GM12878 (cell line): ENCODE measurements at regions not wholly inside any gene's neighbourhood (a gene's known extent, or its start where the extent isn't known, plus 50 kb on each side); places are given as distances from the start of the nearest gene placed in this dataset.

Experiments used
- ATAC-seq: fragments of 200-7000 bp; cut with Tn5 transposase; 3 replicates; pipeline ENCODE4 v1.9.1; 2020; ENCODE audit warnings: mild to moderate bottlenecking, moderate library complexity
- BruUV-seq: library from RNA; stranded (reverse); fragments of 400-500 nt; replicated peaks from 2 replicates; lab custom pipeline; 2021; lab: Mats Ljungman, UMichigan
- CTCF ChIA-PET: fragments of 300-600 bp; sonication (Branson Sonifier 250); formaldehyde crosslinking; extraction: SDS; loops from one replicate; lab custom pipeline; 2021; ENCODE audit warnings: inconsistent platforms; lab: Yijun Ruan, JAX
- POLR2A ChIA-PET: fragments of 350-600 bp; formaldehyde crosslinking; extraction: SDS; loops from one replicate; lab custom pipeline; 2021; ENCODE audit warnings: inconsistent platforms; lab: Charles Lee
- RAD21 ChIA-PET: fragments of 300-600 bp; sonication (Branson Sonifier 250); formaldehyde crosslinking; loops from one replicate; lab custom pipeline; 2023; ENCODE audit warnings: antibody characterized with exemption; ENCODE audit not compliant: unreplicated experiment; lab: Charles Lee
- SMC1A ChIA-PET: fragments of 300-600 bp; sonication (Branson Sonifier 250); formaldehyde crosslinking; loops from one replicate; lab custom pipeline; 2023; ENCODE audit not compliant: unreplicated experiment, uncharacterized antibody; lab: Charles Lee
- DNase-seq: peaks from one replicate; pipeline ENCODE4 v3.0.0-alpha.2; 2011; ENCODE audit warnings: low read depth, low spot score
- FAIRE-seq: peaks from 3 replicates; lab custom pipeline; 2011; peaks lifted over from hg19 to GRCh38; lab: Jason Lieb, UNC
- H2AFZ ChIP-seq: 2 replicates; pipeline ENCODE4 v1.6.0; 2011; ENCODE audit warnings: low read depth, low read length, control low read depth; ENCODE audit not compliant: control insufficient read depth
- H3K27ac ChIP-seq: 2 replicates; pipeline ENCODE4 v1.5.1; 2011; ENCODE audit warnings: control low read depth; ENCODE audit not compliant: control insufficient read depth, insufficient read depth
- H3K27me3 ChIP-seq, 2 experiments: replicated peaks in 1 of 2; 2 replicates each; pipeline versions ENCODE4 v1.6.0 to v1.6.1; 2011; ENCODE audit warnings: low read length in 1 of 2; ENCODE audit not compliant: control insufficient read depth in 2 of 2, insufficient read depth in 2 of 2
- H3K36me3 ChIP-seq, 2 experiments: 2 replicates each; pipeline ENCODE4 v1.5.1; 2011; ENCODE audit warnings: low read length in 1 of 2; ENCODE audit not compliant: control insufficient read depth in 2 of 2, insufficient read depth in 2 of 2
- H3K4me1 ChIP-seq: 2 replicates; pipeline ENCODE4 v1.6.1; 2011; ENCODE audit warnings: mild to moderate bottlenecking, low read length, moderate library complexity, mixed read lengths; ENCODE audit not compliant: control insufficient read depth, insufficient read depth
- H3K4me2 ChIP-seq: 2 replicates; pipeline ENCODE4 v1.6.0; 2011; ENCODE audit warnings: control low read depth; ENCODE audit not compliant: control insufficient read depth, insufficient read depth
- H3K4me3 ChIP-seq: fragments of 200-600 bp; sonication (generic); 2 replicates; pipeline ENCODE4 v1.5.1; 2016
- H3K79me2 ChIP-seq: 2 replicates; pipeline ENCODE4 v1.6.0; 2011; ENCODE audit warnings: low read length; ENCODE audit not compliant: control insufficient read depth, insufficient read depth
- H3K9ac ChIP-seq: 2 replicates; pipeline ENCODE4 v1.8.0; 2011; ENCODE audit warnings: low read length, control low read depth, mixed read lengths; ENCODE audit not compliant: control insufficient read depth, insufficient read depth
- H3K9me3 ChIP-seq: replicated peaks from 3 replicates; pipeline ENCODE4 v1.5.1; 2011; ENCODE audit warnings: mild to moderate bottlenecking, low read length; ENCODE audit not compliant: control insufficient read depth, insufficient read depth
- H4K20me1 ChIP-seq: 2 replicates; pipeline ENCODE4 v1.6.0; 2011; ENCODE audit not compliant: control insufficient read depth, insufficient read depth
- ATF7 ChIP-seq: fragments of 450-650 bp; IDR thresholded peaks from 2 replicates; pipeline ENCODE4 v1.6.1; 2016; ENCODE audit warnings: low read depth, mild to moderate bottlenecking
- RAD51 ChIP-seq: fragments of 450-650 bp; IDR thresholded peaks from 2 replicates; pipeline ENCODE4 v1.6.1; 2016; ENCODE audit warnings: moderate library complexity, mild to moderate bottlenecking, inconsistent platforms
- WGBS: methylation state at CpG from one replicate; pipeline ENCODE4 v1.1.6; 2016; ENCODE audit warnings: low lambda C conversion rate; ENCODE audit not compliant: insufficient replicate concordance, insufficient coverage; ENCODE audit errors: missing lambda C conversion rate; 5-methylcytosine and 5-hydroxymethylcytosine counted together
- in situ Hi-C: fragments of 300-500 bp; cut with MboI; formaldehyde crosslinking; loops from 9 replicates; pipeline ENCODE4 v1.14.3; 2018; ENCODE audit warnings: mixed read lengths
- intact Hi-C: fragments of 100-400 bp; cut with micrococcal nuclease; formaldehyde crosslinking; loops from one replicate; pipeline ENCODE4 v1.14.2; 2022; ENCODE audit not compliant: unreplicated experiment
- TF ChIP-seq, protein P1 (sequence below): IDR thresholded peaks from 2 replicates; pipeline ENCODE4 v1.6.1; 2012; ENCODE audit warnings: low read depth, low read length, improper control_type of control experiment
- TF ChIP-seq, protein P2 (sequence below): fragments of 450-650 bp; IDR thresholded peaks from 2 replicates; pipeline ENCODE4 v1.6.1; 2017; ENCODE audit warnings: mild to moderate bottlenecking, low read depth, inconsistent platforms; ENCODE audit not compliant: poor library complexity, severe bottlenecking
- TF ChIP-seq, protein P3 (sequence below): fragments of 450-650 bp; formaldehyde crosslinking; IDR thresholded peaks from 2 replicates; pipeline ENCODE4 v1.4.0; 2020; ENCODE audit warnings: mild to moderate bottlenecking, moderate library complexity
- TF ChIP-seq, protein P4 (sequence below): fragments of 150-350 bp; IDR thresholded peaks from 2 replicates; pipeline ENCODE4 v1.6.1; 2014; ENCODE audit warnings: mild to moderate bottlenecking, low read depth, low read length
- TF ChIP-seq, protein P5 (sequence below): IDR thresholded peaks from 2 replicates; pipeline ENCODE4 v1.6.1; 2011; ENCODE audit warnings: borderline replicate concordance, low read depth, mild to moderate bottlenecking, moderate library complexity, low read length; ENCODE audit not compliant: insufficient read depth, poor library complexity, severe bottlenecking
- TF ChIP-seq, protein P6 (sequence below): fragments of 450-650 bp; IDR thresholded peaks from 2 replicates; pipeline ENCODE4 v1.6.1; 2017; ENCODE audit warnings: borderline replicate concordance

DNA sequence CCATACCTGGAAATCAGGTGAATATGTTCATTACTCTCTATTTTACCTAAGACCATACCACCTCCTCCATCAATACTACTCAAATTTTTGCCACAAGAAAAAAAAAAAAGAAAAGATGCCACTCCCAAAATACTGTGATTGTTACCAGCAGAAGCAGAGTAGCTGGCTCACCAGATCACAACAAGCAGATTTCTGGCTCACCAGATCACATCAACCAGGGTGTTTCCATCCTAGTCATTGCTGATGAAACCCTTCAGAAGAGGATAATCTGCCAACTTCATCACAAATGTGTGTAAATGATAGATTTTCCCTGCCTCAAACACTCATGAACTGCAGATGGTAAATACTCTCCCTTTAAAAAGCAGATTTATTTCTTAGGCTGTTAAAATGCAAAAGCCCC, 109.7 kb upstream of the NAMPT start (continued):
- TF ChIP-seq, protein P1, sequence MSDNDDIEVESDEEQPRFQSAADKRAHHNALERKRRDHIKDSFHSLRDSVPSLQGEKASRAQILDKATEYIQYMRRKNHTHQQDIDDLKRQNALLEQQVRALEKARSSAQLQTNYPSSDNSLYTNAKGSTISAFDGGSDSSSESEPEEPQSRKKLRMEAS, result no peak
- TF ChIP-seq, protein P2, sequence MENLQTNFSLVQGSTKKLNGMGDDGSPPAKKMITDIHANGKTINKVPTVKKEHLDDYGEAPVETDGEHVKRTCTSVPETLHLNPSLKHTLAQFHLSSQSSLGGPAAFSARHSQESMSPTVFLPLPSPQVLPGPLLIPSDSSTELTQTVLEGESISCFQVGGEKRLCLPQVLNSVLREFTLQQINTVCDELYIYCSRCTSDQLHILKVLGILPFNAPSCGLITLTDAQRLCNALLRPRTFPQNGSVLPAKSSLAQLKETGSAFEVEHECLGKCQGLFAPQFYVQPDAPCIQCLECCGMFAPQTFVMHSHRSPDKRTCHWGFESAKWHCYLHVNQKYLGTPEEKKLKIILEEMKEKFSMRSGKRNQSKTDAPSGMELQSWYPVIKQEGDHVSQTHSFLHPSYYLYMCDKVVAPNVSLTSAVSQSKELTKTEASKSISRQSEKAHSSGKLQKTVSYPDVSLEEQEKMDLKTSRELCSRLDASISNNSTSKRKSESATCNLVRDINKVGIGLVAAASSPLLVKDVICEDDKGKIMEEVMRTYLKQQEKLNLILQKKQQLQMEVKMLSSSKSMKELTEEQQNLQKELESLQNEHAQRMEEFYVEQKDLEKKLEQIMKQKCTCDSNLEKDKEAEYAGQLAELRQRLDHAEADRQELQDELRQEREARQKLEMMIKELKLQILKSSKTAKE, result no peak
- no peak for TF ChIP-seq ATF7

DNA sequence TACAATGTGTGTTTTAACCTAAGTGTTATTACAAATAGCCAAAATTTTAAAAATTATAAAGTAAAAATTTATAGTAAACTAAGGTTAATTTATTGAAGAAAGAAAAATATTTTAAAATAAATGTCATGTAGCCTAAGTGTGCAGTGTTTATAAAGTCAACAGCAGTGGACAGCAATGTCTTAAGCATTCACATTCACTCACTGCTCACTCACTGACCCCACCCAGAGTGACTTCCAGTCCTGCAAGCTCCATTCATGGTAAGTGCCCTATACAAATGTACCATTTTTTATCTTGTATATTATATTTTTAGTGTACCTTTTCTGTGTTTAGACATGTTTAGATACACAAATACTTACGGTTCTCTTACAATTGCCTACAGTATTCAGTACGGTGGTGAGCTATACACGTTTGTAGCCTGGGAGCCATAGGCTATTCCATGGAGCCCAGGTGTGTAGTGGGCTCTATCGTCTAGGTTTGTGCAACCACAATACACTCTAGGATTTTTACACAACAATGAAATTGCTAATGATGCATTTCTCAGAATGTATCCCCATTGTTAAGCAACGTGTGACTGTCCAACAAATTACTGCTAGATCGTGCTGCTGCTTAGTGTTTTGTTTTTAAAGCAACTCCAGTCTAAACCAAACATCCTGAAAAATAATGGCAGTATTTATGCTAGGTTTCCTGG, 108.9 kb upstream of the NAMPT start:
- no peak overlapping the region for H3K4me2 ChIP-seq
- ChIA-PET RAD21 (interaction anchor here (0.9 to 1.3 kb wide), 2 partner anchors 21 to 216 kb away, joined by 3 to 4 read pairs; no protein-coding TSS in a partner anchor), CTCF (interaction anchor here (1.2 to 1.4 kb wide), 2 partner anchors 10 to 217 kb away, joined by 4 to 5 read pairs; no protein-coding TSS in a partner anchor), SMC1A (interaction anchor here (0.6 to 1.8 kb wide), 4 partner anchors 13 to 69 kb away, joined by 3 to 7 read pairs (median 3); no protein-coding TSS in a partner anchor), POLR2A (no interaction called here)
- H2AFZ ChIP-seq, result no peak overlapping the region
- H3K4me3 ChIP-seq, result no peak overlapping the region
- no peaks in the 10 kb centered on the region for H3K9me3 ChIP-seq
- no peak for FAIRE-seq
- no peaks in the 10 kb centered on the region for H3K27me3 ChIP-seq
- H4K20me1 ChIP-seq, result no peaks in the 10 kb centered on the region
- 55% methylated on average over 6 of the region's 6 CpGs for WGBS
- no peak for DNase-seq
- in situ Hi-C loops (no loop called here), intact Hi-C loops (no loop called here)
- H3K36me3 ChIP-seq, result no peaks in the 10 kb centered on the region
- ATAC-seq, result no peak
- H3K9ac ChIP-seq, result no peak overlapping the region
- no TSS peak for BruUV-seq
- no peak overlapping the region for H3K27ac ChIP-seq
- no peaks in the 10 kb centered on the region for H3K79me2 ChIP-seq
- H3K4me1 ChIP-seq, result no peaks in the 10 kb centered on the region
- TF ChIP-seq, protein P3, sequence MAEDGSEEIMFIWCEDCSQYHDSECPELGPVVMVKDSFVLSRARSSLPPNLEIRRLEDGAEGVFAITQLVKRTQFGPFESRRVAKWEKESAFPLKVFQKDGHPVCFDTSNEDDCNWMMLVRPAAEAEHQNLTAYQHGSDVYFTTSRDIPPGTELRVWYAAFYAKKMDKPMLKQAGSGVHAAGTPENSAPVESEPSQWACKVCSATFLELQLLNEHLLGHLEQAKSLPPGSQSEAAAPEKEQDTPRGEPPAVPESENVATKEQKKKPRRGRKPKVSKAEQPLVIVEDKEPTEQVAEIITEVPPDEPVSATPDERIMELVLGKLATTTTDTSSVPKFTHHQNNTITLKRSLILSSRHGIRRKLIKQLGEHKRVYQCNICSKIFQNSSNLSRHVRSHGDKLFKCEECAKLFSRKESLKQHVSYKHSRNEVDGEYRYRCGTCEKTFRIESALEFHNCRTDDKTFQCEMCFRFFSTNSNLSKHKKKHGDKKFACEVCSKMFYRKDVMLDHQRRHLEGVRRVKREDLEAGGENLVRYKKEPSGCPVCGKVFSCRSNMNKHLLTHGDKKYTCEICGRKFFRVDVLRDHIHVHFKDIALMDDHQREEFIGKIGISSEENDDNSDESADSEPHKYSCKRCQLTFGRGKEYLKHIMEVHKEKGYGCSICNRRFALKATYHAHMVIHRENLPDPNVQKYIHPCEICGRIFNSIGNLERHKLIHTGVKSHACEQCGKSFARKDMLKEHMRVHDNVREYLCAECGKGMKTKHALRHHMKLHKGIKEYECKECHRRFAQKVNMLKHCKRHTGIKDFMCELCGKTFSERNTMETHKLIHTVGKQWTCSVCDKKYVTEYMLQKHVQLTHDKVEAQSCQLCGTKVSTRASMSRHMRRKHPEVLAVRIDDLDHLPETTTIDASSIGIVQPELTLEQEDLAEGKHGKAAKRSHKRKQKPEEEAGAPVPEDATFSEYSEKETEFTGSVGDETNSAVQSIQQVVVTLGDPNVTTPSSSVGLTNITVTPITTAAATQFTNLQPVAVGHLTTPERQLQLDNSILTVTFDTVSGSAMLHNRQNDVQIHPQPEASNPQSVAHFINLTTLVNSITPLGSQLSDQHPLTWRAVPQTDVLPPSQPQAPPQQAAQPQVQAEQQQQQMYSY, result no peak
- TF ChIP-seq, protein P4, sequence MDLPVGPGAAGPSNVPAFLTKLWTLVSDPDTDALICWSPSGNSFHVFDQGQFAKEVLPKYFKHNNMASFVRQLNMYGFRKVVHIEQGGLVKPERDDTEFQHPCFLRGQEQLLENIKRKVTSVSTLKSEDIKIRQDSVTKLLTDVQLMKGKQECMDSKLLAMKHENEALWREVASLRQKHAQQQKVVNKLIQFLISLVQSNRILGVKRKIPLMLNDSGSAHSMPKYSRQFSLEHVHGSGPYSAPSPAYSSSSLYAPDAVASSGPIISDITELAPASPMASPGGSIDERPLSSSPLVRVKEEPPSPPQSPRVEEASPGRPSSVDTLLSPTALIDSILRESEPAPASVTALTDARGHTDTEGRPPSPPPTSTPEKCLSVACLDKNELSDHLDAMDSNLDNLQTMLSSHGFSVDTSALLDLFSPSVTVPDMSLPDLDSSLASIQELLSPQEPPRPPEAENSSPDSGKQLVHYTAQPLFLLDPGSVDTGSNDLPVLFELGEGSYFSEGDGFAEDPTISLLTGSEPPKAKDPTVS, result no peak
- TF ChIP-seq RAD51, result no peak
- TF ChIP-seq, protein P5, sequence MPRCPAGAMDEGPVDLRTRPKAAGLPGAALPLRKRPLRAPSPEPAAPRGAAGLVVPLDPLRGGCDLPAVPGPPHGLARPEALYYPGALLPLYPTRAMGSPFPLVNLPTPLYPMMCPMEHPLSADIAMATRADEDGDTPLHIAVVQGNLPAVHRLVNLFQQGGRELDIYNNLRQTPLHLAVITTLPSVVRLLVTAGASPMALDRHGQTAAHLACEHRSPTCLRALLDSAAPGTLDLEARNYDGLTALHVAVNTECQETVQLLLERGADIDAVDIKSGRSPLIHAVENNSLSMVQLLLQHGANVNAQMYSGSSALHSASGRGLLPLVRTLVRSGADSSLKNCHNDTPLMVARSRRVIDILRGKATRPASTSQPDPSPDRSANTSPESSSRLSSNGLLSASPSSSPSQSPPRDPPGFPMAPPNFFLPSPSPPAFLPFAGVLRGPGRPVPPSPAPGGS, result no peak
- TF ChIP-seq, protein P6, sequence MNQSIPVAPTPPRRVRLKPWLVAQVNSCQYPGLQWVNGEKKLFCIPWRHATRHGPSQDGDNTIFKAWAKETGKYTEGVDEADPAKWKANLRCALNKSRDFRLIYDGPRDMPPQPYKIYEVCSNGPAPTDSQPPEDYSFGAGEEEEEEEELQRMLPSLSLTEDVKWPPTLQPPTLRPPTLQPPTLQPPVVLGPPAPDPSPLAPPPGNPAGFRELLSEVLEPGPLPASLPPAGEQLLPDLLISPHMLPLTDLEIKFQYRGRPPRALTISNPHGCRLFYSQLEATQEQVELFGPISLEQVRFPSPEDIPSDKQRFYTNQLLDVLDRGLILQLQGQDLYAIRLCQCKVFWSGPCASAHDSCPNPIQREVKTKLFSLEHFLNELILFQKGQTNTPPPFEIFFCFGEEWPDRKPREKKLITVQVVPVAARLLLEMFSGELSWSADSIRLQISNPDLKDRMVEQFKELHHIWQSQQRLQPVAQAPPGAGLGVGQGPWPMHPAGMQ, result no peak
